HG02943 (cell line): ENCODE measurements at regions not wholly inside any gene's neighbourhood (a gene's known extent, or its start where the extent isn't known, plus 50 kb on each side); places are given as distances from the start of the nearest gene placed in this dataset.
A peak's percentile ranks its signal among the peaks of the same experiment; 100 is the strongest.
"Not testable (repeated sequence)": the region's sequence is repeated elsewhere in the genome, so short reads cannot be mapped to it uniquely, and the experiment has no call there.

Source experiments
- ATAC-seq: cut with Tn5 transposase; IDR thresholded peaks from one replicate; pipeline ENCODE4 v1.9.1; 2021; ENCODE audit warnings: mild to moderate bottlenecking, low read depth, moderate library complexity; ENCODE audit not compliant: unreplicated experiment

DNA sequence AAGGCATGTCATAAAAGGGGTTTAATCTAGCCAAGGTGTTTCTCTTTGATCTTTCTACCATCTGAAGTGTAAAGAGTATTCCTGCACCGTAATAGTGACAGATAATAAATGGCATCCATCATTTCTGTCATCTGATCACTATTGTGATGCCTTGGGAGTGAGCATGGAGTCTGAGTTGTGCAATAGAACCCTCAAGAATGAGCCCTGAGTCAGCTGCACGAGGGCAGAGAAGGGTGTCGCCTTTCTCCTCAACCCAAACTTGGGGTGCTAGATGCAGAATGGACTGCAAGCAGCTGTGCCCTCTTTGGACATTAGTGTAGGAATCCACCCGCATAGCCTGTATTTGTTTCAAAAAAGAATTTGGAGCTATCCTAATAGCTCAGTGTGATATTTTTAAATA is 115.2 kb downstream of the ZNF37A start:
- no peak for ATAC-seq

DNA sequence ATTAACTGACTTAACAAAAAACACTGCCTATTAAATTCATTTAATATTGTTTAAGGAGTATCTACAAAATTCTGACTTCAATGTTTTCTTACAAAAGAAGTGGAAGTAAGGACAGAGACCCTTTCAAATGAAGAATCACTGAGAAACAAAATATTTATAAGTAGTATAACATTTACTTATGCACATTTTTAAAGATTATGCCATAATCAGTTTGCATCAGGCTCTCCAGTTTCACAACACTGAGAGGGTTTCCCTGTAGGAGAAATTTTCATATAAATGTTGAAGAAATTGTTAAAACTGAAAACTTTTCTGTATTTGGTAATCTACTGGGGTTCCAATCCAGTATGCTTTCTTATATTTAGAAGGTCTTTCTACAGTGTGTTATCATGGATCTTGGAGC is 115.6 kb downstream of the ZNF37A start:
- not testable (repeated sequence) for ATAC-seq

DNA sequence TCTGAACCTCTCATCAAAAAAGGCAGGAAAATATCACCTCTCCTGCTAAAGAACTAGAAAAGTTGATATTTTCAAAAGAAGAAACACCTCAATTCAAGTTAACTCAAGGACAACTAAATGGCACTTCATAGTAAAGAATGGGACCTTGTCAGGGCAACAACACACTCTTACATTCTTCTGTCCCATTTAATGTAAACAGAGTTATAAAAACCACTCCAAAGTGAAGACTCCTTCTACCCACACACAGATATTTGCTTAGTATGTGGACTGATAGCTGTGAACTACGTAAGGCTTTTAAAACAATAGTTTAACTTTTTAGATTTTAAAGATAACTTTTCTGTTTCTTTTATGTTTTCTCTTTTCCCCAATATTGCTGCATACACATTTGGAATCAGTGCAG is 118.3 kb downstream of the ZNF37A start:
- no peak for ATAC-seq

DNA sequence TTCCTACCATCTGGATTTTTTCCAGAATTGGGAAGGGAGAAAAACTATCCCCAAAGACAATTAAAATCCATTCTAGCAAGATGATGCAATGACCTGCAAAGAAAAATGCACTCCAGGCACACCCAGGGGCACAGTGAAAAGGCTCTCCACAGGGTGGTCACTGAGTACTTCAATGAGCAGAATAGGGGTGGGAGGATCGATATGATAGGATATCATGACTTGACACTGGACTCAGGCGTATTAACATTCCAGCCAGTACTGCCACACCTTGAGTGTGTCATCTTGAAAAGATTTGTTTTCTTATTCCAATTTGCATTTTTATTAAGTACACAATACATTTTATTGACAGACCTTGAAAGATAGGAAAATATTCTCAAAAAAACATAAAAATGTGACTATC is 132.2 kb downstream of the ZNF37A start:
- no peak for ATAC-seq

DNA sequence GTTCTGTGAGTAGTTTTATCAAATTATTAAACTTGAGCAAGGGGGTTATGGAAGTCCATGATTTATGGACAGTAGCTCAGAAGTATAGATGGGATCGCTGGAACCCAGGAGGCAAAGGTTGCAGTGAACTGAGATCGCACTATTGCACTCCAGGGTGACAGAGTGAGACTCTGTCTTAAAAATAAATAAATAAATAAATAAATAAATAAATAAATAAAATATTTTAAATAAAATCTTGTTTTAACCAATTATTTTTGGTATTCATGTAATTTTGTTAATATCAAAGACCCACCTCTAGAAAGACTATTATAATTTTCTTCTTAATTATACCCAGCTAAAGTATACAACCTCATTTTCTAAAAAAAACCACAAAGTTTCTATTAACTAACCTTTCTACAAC is 134.3 kb downstream of the ZNF37A start:
- ATAC-seq = no peak

DNA sequence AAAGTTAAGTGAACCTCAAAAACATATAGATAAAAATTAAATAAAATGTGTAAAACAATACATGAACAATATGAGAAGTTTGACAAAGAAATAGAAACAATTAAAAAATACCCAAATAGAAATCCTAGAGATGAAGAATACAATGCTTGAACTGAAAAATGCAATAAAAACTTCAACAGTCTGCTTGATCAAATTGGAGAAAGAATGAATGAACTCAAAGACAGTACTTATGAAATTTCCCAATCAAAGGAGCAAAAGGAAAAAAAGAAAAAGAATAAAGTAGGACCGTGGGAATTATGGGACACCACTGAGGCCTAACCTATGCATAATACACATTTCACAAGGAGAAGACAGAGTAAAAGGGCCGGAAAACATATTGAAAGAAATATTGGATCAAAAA is 144.3 kb downstream of the ZNF37A start:
- ATAC-seq = not testable (repeated sequence)

DNA sequence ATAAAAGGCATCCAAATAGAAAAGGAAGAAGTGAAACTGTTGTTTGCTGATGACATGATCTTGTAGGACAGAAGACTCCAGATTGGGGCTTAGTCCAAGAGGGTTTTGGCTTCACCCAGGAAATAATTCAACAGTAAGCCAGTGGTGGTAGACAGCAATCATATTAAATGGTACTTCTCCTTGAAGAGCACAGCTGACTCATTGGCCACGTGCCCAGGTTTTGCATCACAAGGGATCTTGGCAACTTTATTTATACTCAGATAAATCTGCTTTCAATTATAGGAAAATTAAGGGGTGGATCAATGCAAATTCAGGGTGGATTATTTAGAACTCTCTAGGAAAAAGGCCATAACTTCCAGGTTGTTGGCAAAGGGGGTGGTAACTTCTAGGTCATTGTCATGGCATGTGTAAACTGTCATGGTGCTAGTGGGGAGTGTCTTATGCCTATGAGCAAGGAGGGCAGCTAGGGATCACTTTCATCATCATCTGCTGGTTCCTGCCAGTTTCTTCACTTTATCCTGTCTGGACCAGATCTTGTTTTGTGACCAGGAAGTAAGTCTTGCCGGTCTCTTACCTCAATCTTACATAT is 148.0 kb downstream of the ZNF37A start:
- ATAC-seq = not testable (repeated sequence)

DNA sequence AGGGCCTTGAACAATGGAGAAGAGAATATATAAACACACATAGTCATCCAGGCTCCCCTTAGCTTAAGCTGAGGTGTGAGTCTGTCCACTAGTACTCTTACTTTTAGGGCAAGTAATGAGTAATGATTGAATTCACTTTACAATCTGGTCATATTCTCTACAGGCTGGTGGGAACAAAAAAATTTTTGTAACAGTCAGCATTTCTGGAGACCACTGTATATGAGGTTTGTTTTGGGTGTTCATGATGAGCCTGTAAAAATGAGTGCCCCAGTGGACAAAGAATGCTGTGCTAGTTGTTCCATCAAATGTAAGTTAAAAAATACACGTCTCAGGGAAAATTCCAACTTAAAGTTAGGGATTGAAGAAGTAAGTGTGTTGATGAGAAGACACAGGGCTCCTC is 154.0 kb downstream of the ZNF37A start:
- not testable (repeated sequence) for ATAC-seq

DNA sequence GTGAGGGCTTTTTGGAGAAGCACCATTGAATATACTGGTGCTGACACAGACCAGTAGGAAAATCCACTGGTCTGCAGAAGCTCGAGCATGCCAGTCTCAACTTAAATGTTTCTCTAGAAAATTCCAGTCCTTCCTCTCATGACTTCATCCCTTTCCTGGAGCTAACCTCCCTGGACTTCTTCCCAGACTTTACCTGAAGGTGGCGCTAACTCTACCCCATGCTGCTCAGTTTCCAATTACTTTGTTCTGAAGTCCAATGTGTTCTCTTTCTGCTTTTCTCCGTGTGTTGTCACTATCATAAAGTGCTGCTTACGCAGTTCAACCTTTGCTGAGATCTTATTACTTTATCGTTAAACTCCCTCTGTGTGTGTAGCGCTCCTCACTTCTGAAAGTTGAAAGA is 158.4 kb downstream of the ZNF37A start:
- ATAC-seq = not testable (repeated sequence)

DNA sequence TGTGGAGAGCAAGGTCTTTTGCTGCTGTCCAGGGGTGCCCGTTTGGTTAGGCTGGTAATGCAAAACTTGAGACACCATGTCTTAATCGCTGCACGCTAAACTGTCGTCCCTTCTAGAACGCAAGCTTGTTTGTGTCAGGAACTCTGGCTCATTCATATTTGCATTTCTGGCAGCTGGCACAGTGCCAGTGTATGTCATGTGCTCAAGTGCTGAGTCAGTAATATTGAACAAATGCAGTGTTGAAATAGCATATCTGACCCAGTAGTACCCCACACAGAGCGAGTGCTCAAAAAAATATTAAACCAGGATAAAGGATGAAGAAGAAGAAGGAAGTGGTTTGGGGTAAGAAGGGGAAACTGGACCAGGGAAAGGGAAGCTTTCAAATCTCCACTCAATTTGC is 173.4 kb downstream of the ZNF37A start:
- ATAC-seq = not testable (repeated sequence)

DNA sequence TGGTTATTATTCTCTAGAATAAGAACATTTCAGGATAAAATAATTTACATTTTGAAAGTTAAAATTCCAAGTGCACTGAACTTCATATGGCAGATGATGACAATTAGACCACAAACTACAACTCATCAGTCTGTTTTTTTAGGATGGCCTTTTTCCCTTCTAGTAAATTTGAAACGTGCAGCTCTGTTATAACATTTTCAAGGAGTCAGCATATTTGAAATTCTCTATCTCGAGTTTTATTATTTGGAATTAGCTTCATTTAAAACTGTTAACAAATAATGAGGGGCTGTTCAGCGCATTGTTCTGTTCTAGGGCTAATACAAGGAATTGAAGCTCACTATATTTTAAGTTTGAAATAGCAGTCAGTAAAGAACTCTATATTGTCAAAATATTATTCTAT is 176.9 kb downstream of the ZNF37A start:
- not testable (repeated sequence) for ATAC-seq

DNA sequence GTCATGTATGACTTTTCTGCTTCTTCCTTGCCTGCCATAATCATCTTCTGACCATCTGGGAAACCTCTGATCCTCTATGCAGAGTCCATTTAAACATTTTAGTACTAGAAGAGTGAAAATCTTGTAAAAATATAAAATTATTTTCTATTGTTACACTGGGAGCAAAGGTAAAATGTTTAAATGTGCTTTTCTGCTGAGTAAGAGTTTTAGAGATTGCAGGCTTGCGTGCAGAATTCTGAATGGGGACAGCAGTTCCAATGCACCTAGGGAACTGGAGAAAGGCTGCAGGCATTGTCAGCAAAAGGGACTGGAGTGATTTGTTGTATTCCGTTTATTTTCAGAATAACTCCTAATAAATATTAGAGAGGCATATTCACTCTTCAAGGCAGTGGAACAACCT is 180.7 kb downstream of the ZNF37A start:
- not testable (repeated sequence) for ATAC-seq

DNA sequence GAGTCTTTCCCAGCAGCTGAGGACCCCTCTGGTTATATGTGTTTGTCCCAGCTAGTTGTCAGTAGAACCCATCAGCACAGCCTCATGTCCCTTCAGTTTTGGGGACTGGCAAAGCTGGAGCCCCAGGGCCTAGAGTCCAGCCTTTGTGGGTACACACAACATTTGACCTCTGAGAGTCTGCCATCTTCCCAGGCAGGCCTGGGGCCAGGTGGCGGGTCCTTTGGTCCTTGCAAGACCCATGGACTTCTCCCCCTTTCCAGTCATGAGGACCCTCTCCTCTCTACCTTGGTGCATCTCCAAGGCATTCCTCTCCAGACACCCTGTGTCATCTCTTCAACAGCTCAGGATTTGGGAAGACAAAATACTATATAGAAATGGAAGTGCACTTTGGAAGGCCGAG is 198.4 kb downstream of the ZNF37A start:
- not testable (repeated sequence) for ATAC-seq

DNA sequence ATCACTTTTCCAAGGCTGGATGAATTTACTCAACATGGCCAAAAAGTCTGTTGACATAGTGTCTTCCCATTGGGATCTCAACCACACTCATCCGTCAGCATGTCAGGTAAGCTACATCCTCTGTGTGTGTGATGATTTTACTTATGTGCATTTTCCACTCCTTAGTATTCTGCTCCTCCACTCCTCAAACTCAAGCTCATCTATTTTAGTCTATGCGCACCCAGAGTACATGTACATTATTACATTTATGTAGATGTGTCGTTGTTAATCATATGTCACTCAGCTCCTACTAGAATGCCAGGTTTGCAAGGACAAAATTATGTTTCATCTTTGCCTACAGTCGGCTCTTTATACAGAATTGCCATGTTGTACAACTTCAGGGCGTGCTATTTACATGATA is 216.0 kb downstream of the ZNF37A start:
- not testable (repeated sequence) for ATAC-seq

DNA sequence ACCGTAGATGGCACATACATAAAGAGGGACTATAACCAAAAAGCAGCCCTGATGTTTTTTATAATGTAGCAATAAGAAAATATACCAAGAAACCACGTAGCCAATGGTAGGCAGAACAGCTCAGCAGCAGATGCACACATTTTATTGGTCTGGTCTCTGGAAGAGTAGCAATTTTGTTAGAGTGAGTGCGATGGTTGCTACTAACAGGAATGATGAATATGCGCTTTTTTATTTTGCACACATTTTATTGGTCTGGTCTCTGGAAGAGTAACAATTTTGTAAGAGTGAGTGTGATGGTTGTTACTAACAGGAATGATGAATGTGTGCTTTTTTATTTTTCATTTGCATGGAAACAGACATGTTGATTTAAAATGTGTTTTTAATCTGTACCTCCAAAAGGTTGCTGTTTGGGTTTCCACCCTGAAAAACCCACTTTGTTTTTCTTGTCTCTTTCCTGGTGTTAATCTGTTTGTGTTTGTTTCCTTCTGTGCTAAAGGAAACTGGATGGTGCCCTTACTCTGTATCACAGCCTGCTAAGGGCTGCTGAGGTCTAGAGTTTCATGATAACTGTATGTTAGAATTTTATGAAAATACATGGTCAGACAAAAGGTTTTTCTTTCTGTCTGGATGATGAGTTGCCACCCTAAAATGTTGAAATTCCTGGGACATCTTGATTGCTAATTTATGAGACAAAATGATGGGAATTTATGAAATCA is 221.1 kb downstream of the ZNF37A start:
- ATAC-seq = not testable (repeated sequence)

DNA sequence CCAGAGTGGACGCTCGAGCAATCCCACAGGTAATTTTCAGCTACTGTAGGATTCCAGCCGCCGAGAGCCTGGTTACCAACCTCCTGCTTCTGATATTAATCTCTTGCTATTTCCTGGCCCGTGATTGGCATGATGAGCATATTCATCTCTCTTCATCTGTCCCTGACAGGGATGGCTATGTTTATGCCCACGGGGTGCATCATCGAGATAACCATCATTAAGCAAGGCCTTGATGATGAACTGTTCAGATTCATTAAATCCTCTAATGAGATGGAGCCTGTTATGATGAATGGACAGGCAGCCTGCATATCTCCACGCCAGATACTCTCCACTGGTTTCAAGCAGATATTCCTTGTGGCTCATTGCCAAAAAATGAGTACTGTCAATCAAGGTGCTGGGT is 227.3 kb downstream of the ZNF37A start:
- not testable (repeated sequence) for ATAC-seq

DNA sequence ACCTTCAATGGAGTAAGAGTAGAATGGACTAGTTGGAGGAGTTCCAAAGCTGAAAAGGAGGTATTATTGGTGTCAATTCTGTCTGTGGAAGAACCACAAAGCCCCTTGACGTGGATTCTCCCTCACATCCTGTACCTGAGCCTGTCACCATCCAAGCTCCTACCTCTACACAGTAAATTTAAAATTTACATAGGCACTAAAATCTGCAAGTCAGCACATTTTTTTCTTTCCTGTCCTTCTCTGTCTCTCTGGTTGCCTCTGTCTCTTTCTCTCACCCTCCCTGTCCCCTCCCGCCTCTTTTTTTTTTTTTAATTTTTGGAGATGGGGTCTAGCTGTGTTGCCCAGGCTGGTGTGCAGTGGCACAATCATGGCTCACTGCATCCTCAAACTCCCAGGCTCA is 236.2 kb downstream of the ZNF37A start:
- not testable (repeated sequence) for ATAC-seq

DNA sequence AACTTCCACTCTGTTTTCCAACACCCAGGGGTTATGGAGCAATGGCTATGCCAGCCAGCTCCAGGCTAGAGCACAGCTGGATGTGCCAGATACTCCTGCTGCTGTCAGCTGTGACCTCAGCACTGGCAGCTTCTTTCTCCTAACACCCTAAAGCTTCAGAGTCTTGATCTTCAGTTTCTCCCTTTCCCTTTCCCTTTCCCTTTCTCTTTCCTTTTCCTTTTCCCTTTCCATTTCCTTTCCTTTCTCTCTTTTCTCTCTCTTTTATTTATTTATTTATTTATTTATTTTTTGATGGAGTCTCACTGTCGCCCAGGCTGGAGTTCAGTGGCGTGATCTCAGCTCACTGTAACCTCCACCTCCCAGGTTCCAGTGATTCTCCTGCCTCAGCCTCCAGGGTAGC is 237.0 kb downstream of the ZNF37A start:
- not testable (repeated sequence) for ATAC-seq

DNA sequence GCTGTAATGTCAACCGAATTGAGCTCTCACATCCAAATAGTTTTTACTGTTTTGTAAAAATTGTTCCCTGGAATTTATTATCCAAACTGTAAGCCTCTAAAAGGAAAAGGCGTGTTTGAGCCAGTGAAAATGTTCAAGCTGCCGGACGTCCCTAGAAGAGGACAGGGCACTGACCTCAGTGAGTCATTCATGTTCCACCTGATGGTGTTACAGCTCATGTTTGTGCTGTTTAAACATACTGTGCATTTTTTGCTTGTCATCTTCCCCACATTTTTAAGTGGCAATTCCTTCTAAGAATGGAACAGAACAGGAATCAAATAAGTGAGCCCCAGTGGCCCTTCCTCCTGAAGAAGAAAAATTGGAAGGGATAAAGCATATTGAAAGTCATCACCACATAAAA is 239.6 kb downstream of the ZNF37A start:
- not testable (repeated sequence) for ATAC-seq

DNA sequence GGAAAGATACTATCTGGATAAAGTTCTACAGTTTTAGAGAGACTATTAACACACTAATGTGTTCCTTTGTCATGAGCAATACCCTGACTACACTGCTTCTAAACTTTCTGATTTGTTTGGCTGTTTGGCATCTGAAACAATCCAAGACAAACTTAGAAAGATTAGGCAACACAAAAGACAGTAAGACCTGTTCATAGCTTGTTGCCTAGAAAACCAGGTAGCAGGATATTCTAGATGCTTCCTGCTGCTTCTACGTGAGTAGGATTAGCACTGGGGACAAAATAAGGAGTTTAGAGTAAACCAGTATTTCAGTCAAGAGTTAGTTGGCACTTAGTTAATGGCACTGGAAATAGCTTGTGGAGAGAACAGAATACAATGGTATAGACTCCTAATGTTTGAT is 256.5 kb downstream of the ZNF37A start:
- not testable (repeated sequence) for ATAC-seq

DNA sequence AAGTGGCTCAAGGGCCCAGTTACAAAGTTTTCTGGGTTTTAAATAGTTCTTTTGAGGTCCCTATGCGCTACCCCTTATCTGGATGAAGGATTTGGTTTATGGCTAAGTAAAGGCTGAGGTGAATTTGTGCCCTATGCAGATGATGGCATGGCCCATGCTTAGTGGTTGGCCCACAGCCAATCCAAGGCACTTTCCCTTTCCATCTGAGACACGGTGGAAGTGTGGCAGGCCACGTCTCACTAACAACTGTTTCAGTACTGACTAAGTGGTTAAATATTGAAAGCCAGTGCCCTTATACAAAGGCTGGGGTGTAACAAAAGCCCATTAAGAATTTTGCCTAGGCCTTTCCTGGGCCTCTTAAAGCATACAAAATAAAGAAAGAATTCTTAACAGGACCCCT is 260.3 kb downstream of the ZNF37A start:
- not testable (repeated sequence) for ATAC-seq

DNA sequence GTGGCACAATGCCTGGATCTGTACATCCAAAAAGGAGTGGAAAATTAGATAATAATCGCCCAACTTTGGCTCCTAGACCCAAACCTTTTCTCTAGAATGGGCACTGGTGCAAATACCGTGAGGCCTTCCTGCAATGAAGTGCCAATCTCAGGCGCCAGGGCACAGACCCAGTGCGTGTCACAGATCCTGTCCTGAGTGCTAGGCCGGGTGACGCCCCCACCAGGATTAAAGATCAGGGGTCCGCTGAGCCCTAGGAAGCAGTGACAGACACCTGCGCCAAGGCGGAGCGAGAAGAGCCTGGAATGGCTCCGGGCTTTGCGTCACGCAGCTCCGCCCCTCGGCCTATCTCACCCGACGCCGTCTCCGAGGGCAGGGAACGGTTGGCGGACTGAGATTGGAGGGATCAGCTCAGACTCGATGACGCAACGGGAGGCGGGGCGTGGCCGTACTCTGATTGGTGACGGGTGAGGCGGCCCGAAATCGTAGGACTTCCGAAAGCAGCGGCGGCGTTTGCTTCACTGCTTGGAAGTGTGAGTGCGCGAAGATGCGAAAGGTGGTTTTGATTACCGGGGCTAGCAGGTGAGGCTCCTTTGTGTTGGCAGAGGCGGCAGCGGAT is 261.9 kb downstream of the ZNF37A start:
- ATAC-seq = peak; percentile 100
